ENCODE measurements at regions not wholly inside any gene's neighbourhood (a gene's known extent, or its start where the extent isn't known, plus 50 kb on each side); places are given as distances from the start of the nearest gene placed in this dataset.

- FAIRE-seq = no peak
Observed at GRCh38 chr10:3689871-3690510, 95.0 kb downstream of the KLF6 start.

GRCh38 chr10:3687510-3688081 lies 97.4 kb downstream of the KLF6 start:
- no peak for FAIRE-seq

GRCh38 chr10:3685384-3685783 lies 99.6 kb downstream of the KLF6 start:
- FAIRE-seq = no peak

- no peak for FAIRE-seq
Observed at GRCh38 chr10:3684891-3685290, 100.1 kb downstream of the KLF6 start.

DNA sequence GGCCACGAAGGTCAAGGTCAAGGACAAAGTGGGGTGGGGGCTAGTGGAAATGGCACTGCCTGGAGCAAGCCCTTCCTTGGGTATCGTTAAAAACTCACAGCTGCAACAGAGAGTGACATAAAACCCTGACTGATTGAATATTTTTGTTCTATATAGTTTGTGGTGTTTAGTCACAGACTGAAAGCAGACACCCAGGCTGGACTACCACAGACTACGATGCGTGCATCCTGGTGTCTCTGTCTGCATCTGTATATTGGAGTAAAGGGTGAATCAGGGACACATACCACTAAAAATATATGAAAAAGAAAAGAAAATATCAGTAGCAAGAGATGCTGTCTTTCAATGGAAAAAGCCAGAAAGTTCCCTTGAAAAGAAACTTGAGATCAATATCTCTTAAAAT lies 101.4 kb downstream of the KLF6 start:
- no peak for FAIRE-seq

DNA sequence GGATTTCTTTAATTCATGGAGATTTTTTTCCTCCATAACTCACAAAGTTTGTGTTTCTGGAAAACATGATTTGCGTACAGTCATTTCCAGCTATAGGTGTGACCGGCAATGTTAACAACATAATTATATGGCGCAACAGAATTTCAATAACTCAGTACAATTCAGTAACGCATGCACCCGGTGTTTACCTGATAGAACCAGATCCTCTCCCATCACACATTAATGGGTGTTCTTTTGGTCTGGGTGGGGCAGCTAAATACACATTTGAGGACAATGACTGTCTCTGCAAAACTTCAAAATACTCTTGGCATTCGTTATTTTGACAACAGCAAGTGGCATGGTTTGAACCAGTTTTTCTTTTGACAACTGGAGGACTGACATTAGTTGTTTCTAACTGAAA lies 102.3 kb downstream of the KLF6 start:
- FAIRE-seq = no peak

DNA sequence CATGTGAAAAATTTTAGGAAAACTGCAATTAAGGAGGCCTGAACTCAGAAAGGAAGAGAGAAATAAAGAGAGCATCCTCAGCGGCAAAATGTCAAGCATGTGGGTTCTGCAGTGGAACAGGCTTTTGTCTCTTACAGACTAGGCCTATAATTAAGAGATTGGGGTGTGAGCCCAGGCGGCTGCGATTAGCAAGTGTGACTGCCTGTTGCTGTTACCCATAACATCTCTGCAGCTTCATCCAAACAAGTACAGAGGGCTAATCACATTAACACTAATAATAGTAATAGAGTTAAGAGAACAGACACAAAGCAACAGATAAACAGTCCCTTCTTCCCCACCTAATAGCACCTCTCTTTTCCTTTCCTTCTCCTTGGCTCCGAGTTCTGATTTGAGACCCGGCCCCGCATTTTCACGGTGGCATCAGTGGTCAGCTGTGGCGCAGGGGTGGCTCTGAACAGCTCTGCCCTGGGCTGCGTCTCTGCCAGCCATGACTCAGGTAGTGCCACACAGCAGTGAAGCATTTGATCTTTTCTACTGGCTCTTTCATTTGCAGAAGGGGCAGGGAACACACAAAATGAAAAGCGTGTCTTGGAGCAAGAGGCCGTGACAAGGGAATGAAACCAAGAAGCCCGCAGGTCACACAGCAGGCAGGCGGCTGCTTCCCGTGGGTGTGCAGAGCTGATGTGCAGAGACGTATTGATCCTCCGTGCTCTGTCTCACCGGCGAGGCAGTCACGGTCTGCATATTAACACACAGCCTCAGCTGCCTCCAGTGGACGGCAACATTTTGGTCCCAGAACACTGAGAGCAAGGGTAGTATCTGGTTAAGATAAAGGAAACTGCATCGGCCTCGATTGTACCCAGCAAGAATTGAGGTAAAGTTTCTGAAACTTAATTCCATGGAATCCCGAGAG lies 103.1 kb downstream of the KLF6 start:
- no peak for FAIRE-seq

GRCh38 chr10:3679950-3680629 lies 104.9 kb downstream of the KLF6 start:
- no peak for FAIRE-seq

DNA sequence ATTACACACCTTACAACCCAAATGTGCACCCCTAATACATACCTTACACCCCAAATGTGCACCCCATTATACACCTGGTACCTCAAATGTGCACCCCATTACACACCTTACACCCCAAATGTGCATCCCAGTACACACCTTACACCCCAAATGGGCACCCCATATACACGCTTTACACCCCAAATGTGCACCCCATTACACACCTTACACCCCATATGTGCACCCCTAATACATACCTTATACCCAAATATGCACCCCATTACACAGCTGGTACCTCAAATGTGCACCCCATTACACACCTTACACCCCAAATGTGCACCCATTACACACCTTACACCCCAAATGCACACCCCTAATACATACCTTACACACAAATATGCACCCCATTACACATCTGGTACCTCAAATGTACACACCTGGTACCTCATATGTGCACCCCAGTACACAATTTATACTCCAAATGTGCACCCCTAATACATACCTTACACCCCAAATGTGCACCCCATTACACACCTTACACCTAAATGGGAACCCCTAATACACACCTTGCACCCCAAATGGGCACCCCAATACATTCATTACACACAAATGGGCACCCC lies 106.3 kb downstream of the KLF6 start:
- FAIRE-seq = no peak

- no peak for FAIRE-seq
Observed at GRCh38 chr10:3676564-3676963, 108.4 kb downstream of the KLF6 start.

- FAIRE-seq = no peak
Observed at GRCh38 chr10:3672220-3672619, 112.8 kb downstream of the KLF6 start.

DNA sequence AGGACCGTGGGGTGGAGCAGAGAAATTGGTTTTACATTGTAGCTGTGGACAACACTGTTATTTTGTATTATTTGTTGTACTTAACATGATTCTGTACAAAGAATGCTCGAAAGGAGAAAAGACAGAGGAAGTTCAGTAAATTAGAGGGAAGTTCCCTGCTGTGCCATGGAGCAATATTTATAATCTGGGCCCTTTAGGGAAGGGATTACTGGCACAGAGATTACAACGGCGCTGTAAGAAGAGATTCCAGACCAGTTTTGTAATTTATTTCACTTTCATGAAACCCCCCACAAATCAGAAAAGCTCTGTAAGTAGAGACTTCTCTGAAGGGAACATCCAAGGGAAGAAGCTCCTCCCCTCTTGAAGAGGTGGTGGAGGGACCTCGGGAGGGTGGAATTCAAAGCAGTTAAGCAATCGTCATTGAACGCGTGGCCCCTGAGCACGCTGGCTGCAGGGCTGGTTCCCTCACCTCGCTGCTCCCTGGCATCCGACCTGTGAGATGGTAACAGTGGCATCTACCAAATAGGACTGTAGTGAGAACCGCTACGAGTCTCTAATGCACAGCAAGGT lies 113.5 kb downstream of the KLF6 start:
- no peak for FAIRE-seq

DNA sequence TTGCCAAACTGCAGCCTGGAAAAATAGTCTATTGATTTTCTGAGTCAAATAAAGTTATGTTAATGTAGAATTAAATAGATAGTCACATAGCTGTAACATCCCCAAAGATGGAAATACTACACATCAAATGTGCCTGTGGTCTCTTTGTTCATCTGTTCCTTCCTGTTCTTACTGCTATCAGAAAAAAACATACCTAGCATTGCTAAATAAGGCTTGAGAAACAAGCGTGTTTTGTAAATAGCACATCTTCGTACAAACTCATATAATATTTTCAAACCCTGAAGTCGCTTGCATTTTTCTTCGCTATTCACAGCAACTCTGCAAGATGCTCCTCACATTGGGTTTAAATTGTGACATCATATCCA lies 116.1 kb downstream of the KLF6 start:
- FAIRE-seq = no peak

- FAIRE-seq = no peak
Observed at GRCh38 chr10:3668276-3668965, 116.6 kb downstream of the KLF6 start.

DNA sequence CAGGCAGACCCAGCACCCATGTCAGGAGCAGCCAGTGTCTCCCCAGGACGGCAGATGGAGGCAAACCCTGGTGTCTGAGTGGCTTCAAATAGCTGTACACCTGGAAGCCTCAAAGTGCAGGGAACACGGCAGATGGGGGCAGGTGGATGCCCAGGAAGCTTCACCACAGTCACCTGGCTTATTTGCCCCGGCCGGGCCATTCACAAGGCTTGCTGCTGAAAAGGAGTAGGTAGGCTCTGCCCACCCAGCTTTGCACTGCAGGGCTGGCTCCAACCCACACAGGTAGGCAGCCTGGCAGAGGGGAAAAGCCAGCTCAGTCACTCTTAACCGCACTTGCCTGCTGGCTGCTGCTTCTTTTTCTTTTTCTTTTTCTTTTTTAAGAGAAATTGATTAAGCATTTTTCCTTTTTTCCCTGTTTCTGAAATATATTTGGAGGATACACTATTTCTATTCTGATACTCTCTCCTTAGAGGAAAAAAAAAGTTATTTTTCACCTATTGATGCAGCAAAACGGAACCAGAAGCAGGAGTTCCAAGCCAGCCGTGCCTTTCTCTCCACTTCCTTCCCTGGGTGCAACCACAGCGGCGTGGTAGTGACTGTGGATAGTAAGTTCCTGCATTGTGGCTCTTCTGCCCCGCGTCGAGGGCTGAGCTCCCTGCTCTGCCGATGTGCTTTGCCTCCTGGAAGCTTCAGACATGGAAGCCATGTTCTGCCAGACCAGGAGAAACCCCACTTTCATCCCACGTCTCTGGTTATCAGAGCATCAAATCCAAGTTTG lies 118.3 kb downstream of the KLF6 start:
- FAIRE-seq = no peak

DNA sequence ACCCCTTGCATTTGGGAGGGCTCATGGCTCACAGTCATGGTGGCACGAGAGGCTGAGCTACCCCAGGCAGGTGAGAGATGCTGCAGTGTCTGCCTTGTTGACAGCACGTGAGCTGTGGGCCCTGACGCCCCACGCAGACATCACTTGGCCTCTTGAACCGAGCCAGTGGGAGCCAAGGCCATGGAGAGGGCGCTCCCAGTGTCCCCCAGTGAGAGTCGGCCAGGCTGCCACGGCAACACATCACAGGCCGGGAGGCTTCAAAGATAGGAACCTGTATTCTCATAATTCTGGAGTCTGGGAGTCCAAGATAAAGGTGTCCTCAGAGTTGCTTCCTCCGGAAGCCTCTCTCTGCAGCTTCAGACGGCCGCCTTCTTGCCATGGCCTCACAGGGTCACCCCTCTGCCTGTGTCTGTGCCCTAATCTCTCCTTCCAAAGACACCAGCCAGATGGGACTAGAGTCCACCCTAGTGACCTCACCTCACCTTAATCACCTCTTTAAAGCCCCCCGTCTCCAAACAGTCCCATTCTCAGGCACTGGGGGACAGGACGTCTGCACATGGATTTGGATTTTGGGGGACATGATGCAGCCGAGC lies 119.6 kb downstream of the KLF6 start:
- no peak for FAIRE-seq

DNA sequence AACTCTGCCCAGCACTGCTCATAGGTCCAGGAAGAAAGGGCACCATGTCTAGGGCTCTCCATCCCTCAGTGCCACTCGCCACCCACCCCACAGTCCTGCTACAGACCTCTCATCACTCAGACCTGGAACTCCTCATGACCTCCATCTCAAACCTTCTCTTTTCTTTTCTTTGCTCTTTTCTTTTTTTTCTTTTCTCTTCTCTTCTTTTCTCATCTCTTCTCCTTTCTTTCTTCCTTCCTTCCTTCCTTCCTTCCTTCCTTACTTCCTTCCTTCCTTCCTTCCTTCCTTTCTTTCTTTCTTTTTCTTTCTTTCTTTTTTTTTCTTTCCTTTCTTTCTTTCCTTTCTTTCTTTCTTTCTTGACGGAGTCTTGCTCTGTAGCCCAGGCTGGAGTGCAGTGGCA lies 122.2 kb downstream of the KLF6 start:
- FAIRE-seq = no peak

DNA sequence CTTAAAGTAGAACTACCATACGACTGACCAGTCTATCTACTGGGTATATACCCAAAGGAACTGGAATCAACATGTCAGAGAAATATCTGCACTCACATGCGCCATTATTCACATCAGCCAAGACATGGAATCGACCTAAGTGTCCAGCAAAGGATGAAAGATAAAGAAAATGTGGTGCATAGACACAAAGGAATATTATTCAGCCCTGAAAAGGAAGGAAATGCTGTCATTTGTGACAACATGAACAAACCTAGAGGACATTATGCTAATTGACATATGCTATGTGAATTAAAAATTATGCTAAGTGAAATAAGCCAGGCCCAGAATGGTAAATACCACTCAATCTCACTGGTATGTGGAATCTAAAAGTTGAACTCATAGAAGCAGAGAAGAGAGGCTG lies 123.7 kb downstream of the KLF6 start:
- no peak for FAIRE-seq

GRCh38 chr10:3660753-3661152 lies 124.3 kb downstream of the KLF6 start:
- FAIRE-seq = no peak

DNA sequence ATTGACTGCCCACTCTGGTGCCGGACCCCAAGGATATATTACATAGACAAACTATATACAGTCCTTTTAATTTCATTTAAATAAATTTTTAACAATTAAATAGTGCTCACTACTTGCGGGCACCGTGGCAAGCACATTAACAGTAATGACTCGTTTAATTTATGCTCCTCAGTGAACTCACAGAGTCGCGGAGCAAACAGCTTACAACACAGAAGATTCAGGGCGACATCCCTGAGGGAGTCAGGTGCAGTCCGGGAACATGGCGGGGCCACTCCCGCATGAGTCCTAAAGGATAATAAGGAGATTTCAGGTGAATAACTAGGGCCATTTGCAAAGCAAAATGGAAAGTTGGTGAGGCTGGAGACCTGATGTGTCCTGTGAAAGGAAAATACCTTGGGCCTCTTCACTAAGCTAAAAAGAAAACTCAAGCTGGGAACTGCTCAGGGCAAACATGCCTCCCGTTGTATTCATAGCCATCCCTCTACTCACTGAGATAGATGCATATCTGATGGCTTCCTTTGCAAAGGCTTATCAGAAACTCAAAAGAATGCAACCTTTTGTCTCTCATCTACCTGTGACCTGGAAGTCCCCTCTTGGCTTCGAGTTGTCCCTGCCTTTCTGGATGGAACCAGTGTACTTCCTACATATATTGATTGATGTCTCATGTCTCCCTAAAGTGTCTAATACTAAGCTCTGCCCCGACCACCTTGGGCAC lies 125.6 kb downstream of the KLF6 start:
- FAIRE-seq = no peak

All from TTC549 (cell line).